Neural progenitor cell (in vitro differentiated cells): ENCODE measurements at regions not wholly inside any gene's neighbourhood (a gene's known extent, or its start where the extent isn't known, plus 50 kb on each side); places are given as distances from the start of the nearest gene placed in this dataset.

Experiments used
- DNase-seq: peaks from one replicate; pipeline ENCODE4 v3.0.0-alpha.2; 2016; ENCODE audit warnings: low spot score
- H2AFZ ChIP-seq: fragments of 200-600 bp; sonication (generic); replicated peaks from 2 replicates; pipeline ENCODE4 v1.6.1; 2016; ENCODE audit warnings: antibody characterized with exemption
- H3F3A ChIP-seq: fragments of 200-600 bp; sonication (generic); 2 replicates; pipeline ENCODE4 v1.6.1; 2016; ENCODE audit warnings: antibody characterized with exemption, low read depth
- H3K27ac ChIP-seq: fragments of 200-600 bp; sonication (generic); 2 replicates; pipeline ENCODE4 v1.5.1; 2016; ENCODE audit warnings: mild to moderate bottlenecking
- H3K27me3 ChIP-seq: fragments of 200-600 bp; sonication (generic); 2 replicates; pipeline ENCODE4 v1.6.1; 2016; ENCODE audit warnings: mild to moderate bottlenecking, moderate library complexity
- H3K36me3 ChIP-seq: fragments of 200-600 bp; sonication (generic); 2 replicates; pipeline ENCODE4 v1.5.1; 2016
- H3K4me1 ChIP-seq: fragments of 200-600 bp; sonication (generic); 2 replicates; pipeline ENCODE4 v1.6.1; 2016; ENCODE audit warnings: mixed run types
- H3K4me2 ChIP-seq: fragments of 200-600 bp; sonication (generic); 2 replicates; pipeline ENCODE4 v1.6.1; 2016
- H3K4me3 ChIP-seq: fragments of 200-600 bp; sonication (generic); 2 replicates; pipeline ENCODE4 v1.5.1; 2016
- H3K79me2 ChIP-seq: fragments of 200-600 bp; sonication (generic); 2 replicates; pipeline ENCODE4 v1.6.1; 2016; ENCODE audit warnings: low read depth
- H3K9ac ChIP-seq: fragments of 200-600 bp; sonication (generic); 2 replicates; pipeline ENCODE4 v1.6.1; 2016
- H3K9me3 ChIP-seq: fragments of 200-600 bp; sonication (generic); 2 replicates; pipeline ENCODE4 v1.5.1; 2016; ENCODE audit warnings: low read depth
- H4K20me1 ChIP-seq: fragments of 200-600 bp; sonication (generic); 2 replicates; pipeline ENCODE4 v1.6.1; 2016; ENCODE audit warnings: low read depth
- H3K27ac Mint-ChIP-seq: 3 replicates; pipeline ENCODE4 v1.8.0; 2021; ENCODE audit warnings: mixed read lengths
- H3K27me3 Mint-ChIP-seq: 2 replicates; pipeline ENCODE4 v1.8.0; 2022; ENCODE audit warnings: low read depth, mild to moderate bottlenecking, inconsistent platforms, moderate library complexity, mixed read lengths; ENCODE audit not compliant: insufficient read depth
- H3K36me3 Mint-ChIP-seq: 3 replicates; pipeline ENCODE4 v1.8.0; 2021; ENCODE audit warnings: mixed read lengths
- H3K4me1 Mint-ChIP-seq: 3 replicates; pipeline ENCODE4 v1.8.0; 2021; ENCODE audit warnings: mixed read lengths
- H3K4me3 Mint-ChIP-seq: 3 replicates; pipeline ENCODE4 v1.8.0; 2021; ENCODE audit warnings: mild to moderate bottlenecking, moderate library complexity, mixed read lengths
- H3K9me3 Mint-ChIP-seq: 3 replicates; pipeline ENCODE4 v1.8.0; 2020; ENCODE audit warnings: mixed read lengths
- CTCF ChIP-seq: fragments of 200-600 bp; sonication (generic); IDR thresholded peaks from 2 replicates; pipeline ENCODE4 v1.5.1; 2017; ENCODE audit warnings: antibody characterized with exemption, mild to moderate bottlenecking
- EZH2 ChIP-seq: fragments of 200-600 bp; sonication (generic); IDR thresholded peaks from 2 replicates; pipeline ENCODE4 v1.6.1; 2017; ENCODE audit warnings: antibody characterized with exemption, mild to moderate bottlenecking, moderate library complexity
- EZH2phosphoT487 ChIP-seq: fragments of 200-600 bp; sonication (generic); IDR thresholded peaks from 2 replicates; pipeline ENCODE4 v1.6.1; 2017; ENCODE audit warnings: antibody characterized with exemption

GRCh38 chr14:29223947-29224346 is 457.4 kb downstream of the FOXG1 start:
- Histone ChIP-seq H3K4me1 (no peaks in the 10 kb centered on the region), H3K4me3 (no peak overlapping the region), H3K79me2 (no peaks in the 10 kb centered on the region), H3F3A (no peaks in the 10 kb centered on the region), H3K36me3 (peaks cover 4% of the 10 kb centered on the region), H2AFZ (no peak overlapping the region), H4K20me1 (no peaks in the 10 kb centered on the region), H3K9ac (no peak overlapping the region), H3K27ac (no peak overlapping the region), H3K9me3 (no peaks in the 10 kb centered on the region), H3K27me3 (no peaks in the 10 kb centered on the region), H3K4me2 (no peak overlapping the region)
- Mint-ChIP-seq H3K27ac (no peak overlapping the region), H3K4me1 (peaks cover 12% of the 10 kb centered on the region), H3K4me3 (no peak overlapping the region), H3K9me3 (no peaks in the 10 kb centered on the region), H3K36me3 (no peaks in the 10 kb centered on the region), H3K27me3 (peaks cover 12% of the 10 kb centered on the region)
- no peak for DNase-seq
- TF ChIP-seq CTCF (no peak), EZH2 (no peak), EZH2phosphoT487 (no peak)

DNA sequence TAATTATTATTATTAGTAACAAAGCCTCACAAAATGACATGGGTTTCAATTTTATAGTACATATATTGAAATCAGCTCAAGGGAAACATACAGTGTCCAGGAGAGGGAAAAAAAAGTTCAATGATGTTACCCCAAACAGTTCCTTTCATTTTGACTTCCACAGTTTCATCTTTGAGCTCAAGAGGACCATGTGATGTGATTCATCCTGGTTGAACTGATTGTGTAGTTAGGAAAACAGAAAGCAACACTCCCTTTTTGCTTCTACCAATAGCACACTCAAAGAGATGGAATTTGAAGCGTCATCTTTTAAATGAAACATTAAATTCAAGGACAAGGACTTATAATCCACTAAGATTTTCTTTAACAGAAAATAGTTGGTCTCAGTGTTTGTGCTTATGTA is 461.0 kb downstream of the FOXG1 start:
- Histone ChIP-seq H3K4me1 (peaks cover 10% of the 10 kb centered on the region), H3F3A (no peaks in the 10 kb centered on the region), H3K4me2 (no peak overlapping the region), H3K27me3 (no peaks in the 10 kb centered on the region), H3K9ac (no peak overlapping the region), H3K36me3 (peaks cover 4% of the 10 kb centered on the region), H4K20me1 (no peaks in the 10 kb centered on the region), H3K27ac (no peak overlapping the region), H2AFZ (no peak overlapping the region), H3K9me3 (no peaks in the 10 kb centered on the region), H3K79me2 (no peaks in the 10 kb centered on the region), H3K4me3 (no peak overlapping the region)
- H3K27ac Mint-ChIP-seq: no peak overlapping the region
- no peak overlapping the region for H3K4me3 Mint-ChIP-seq
- peaks cover 5% of the 10 kb centered on the region for H3K27me3 Mint-ChIP-seq
- no peak for TF ChIP-seq EZH2phosphoT487
- TF ChIP-seq CTCF: no peak
- no peak for TF ChIP-seq EZH2
- no peaks in the 10 kb centered on the region for H3K9me3 Mint-ChIP-seq
- peaks cover 5% of the 10 kb centered on the region for H3K4me1 Mint-ChIP-seq
- H3K36me3 Mint-ChIP-seq: no peaks in the 10 kb centered on the region
- no peak for DNase-seq

DNA sequence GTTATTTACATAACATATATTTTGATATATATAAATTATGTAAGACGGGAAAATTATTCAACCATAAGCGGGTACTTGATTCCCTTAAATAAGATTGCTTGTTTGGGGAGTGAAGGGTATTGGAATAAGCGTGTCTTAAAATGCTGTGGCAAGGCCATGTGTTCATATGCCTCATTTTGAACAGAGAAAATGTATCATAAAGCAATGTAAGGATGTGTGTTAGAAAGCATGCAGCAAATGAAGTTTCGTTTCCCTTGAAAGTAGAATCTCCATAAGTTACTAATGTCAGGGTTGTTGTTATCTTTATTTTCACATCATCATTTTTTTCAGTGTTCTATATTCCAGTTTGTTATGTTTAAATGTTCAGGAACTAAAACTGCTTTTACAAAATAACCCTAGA is 465.6 kb downstream of the FOXG1 start:
- H3K36me3 Mint-ChIP-seq: no peaks in the 10 kb centered on the region
- H3K27me3 ChIP-seq: no peaks in the 10 kb centered on the region
- H3K36me3 ChIP-seq: peaks cover 4% of the 10 kb centered on the region
- H3K4me1 Mint-ChIP-seq: peaks cover 19% of the 10 kb centered on the region
- H3K4me3 ChIP-seq: no peak overlapping the region
- no peaks in the 10 kb centered on the region for H4K20me1 ChIP-seq
- no peak overlapping the region for H3K27ac ChIP-seq
- TF ChIP-seq EZH2 (no peak), EZH2phosphoT487 (no peak), CTCF (no peak)
- H3F3A ChIP-seq: no peaks in the 10 kb centered on the region
- H3K4me3 Mint-ChIP-seq: no peak overlapping the region
- H3K4me1 ChIP-seq: peaks cover 32% of the 10 kb centered on the region
- DNase-seq: no peak
- H2AFZ ChIP-seq: no peak overlapping the region
- no peak overlapping the region for H3K9ac ChIP-seq
- no peak overlapping the region for H3K27ac Mint-ChIP-seq
- no peaks in the 10 kb centered on the region for H3K79me2 ChIP-seq
- H3K4me2 ChIP-seq: no peak overlapping the region
- no peaks in the 10 kb centered on the region for H3K9me3 ChIP-seq
- H3K9me3 Mint-ChIP-seq: no peaks in the 10 kb centered on the region
- H3K27me3 Mint-ChIP-seq: no peaks in the 10 kb centered on the region
